LNCaP clone FGC (cell line): ENCODE measurements at regions not wholly inside any gene's neighbourhood (a gene's known extent, or its start where the extent isn't known, plus 50 kb on each side); places are given as distances from the start of the nearest gene placed in this dataset.
"Not testable (repeated sequence)": the region's sequence is repeated elsewhere in the genome, so short reads cannot be mapped to it uniquely, and the experiment has no call there.

Source experiments
- DNase-seq: peaks from one replicate; pipeline ENCODE4 v3.0.0-alpha.2; 2011; ENCODE audit warnings: low read depth
- H3K4me3 ChIP-seq: 2 replicates; pipeline ENCODE4 v1.5.1; 2011; ENCODE audit warnings: mild to moderate bottlenecking, low read depth, low read length, control low read depth
- CTCF ChIP-seq: IDR thresholded peaks from 2 replicates; pipeline ENCODE4 v1.5.1; 2012; ENCODE audit warnings: mild to moderate bottlenecking; ENCODE audit not compliant: control insufficient read depth, insufficient read depth; ENCODE audit errors: extremely low read depth

- DNase-seq = no peak
- H3K4me3 ChIP-seq = no peak overlapping the region
- TF ChIP-seq CTCF = no peak
Observed at GRCh38 chr4:43607400-43607799, 714.9 kb downstream of the GRXCR1 start.

- DNase-seq = no peak
- TF ChIP-seq CTCF = no peak
- no peak overlapping the region for H3K4me3 ChIP-seq
Observed at GRCh38 chr4:43607827-43608461, 715.4 kb downstream of the GRXCR1 start.

- no peak overlapping the region for H3K4me3 ChIP-seq
- DNase-seq = no peak
- TF ChIP-seq CTCF = no peak
Observed at GRCh38 chr4:43619219-43619618, 726.7 kb downstream of the GRXCR1 start.

GRCh38 chr4:43637893-43638292 is 745.4 kb downstream of the GRXCR1 start:
- DNase-seq = not testable (repeated sequence)

GRCh38 chr4:43651991-43652390 is 759.5 kb downstream of the GRXCR1 start:
- DNase-seq = peak; percentile 8
- no peak overlapping the region for H3K4me3 ChIP-seq
- TF ChIP-seq CTCF = no peak

More at GRCh38 chr4:43637893-43638292, 745.4 kb downstream of the GRXCR1 start:
- not testable (repeated sequence) for H3K4me3 ChIP-seq

- DNase-seq, H3K4me3 ChIP-seq: not testable (repeated sequence)
Observed at GRCh38 chr4:43659547-43659946, 767.0 kb downstream of the GRXCR1 start.

- H3K4me3 ChIP-seq, DNase-seq: not testable (repeated sequence)
Observed at GRCh38 chr4:43672265-43672885, 776.2 kb downstream of the KCTD8 start.

GRCh38 chr4:43680421-43680820 is 768.2 kb downstream of the KCTD8 start:
- no peak for TF ChIP-seq CTCF
- DNase-seq = no peak
- no peak overlapping the region for H3K4me3 ChIP-seq

GRCh38 chr4:43682551-43682950 is 766.1 kb downstream of the KCTD8 start:
- DNase-seq = no peak
- H3K4me3 ChIP-seq = no peak overlapping the region
- TF ChIP-seq CTCF = no peak
